ENCODE measurements at regions not wholly inside any gene's neighbourhood (a gene's known extent, or its start where the extent isn't known, plus 50 kb on each side); places are given as distances from the start of the nearest gene placed in this dataset.

DNA sequence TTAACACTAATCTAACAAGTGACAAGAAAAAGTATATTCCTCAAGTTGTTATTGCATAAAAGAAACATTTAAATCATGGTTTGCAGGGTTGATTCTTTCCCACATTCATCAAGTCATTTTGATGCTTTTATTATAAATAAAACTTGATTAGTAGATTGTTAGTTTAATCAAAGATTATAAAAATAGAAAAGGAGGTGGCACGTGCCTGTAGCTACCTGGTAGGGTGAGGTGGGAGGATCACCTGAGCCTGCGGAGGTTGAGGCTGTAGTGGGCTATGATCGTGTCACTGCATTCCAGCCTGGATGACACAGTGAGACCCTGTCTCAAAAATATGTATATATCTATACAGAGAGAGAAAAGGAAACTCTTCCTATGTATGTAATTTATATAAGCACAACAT lies 433.2 kb upstream of the RGS6 start:
- no peak overlapping the region for H3K18ac ChIP-seq (ENCODE audit: low read length)
- no peaks in the 10 kb centered on the region for H3K27me3 ChIP-seq (ENCODE audit: insufficient read depth, low read length)
- H3K4me3 ChIP-seq (ENCODE audit: low read depth, low read length), result no peak overlapping the region
- DNase-seq, result no peak
- H3K79me1 ChIP-seq (ENCODE audit: low read length), result no peaks in the 10 kb centered on the region
- H2AK5ac ChIP-seq (ENCODE audit: low read length), result no peak overlapping the region
- no peak overlapping the region for H2BK120ac ChIP-seq (ENCODE audit: insufficient read depth, low read length, poor library complexity)
- no peaks in the 10 kb centered on the region for H3K9me3 ChIP-seq (ENCODE audit: insufficient read depth, low read depth, low read length)
- H3K4me1 ChIP-seq (ENCODE audit: control insufficient read depth in 1 of 2, insufficient read depth in 2 of 2, low read length in 2 of 2), result no peaks in the 10 kb centered on the region
- no peak overlapping the region for H3K9ac ChIP-seq (ENCODE audit: low read length)
- no peak overlapping the region for H4K8ac ChIP-seq (ENCODE audit: low read depth, low read length)
- no peak overlapping the region for H2AFZ ChIP-seq (ENCODE audit: insufficient read depth, low read length, poor library complexity)
- no peak overlapping the region for H4K91ac ChIP-seq (ENCODE audit: low read depth, low read length)
- no peak overlapping the region for H3K4me2 ChIP-seq (ENCODE audit: low read length)
- no peak overlapping the region for H3K23ac ChIP-seq (ENCODE audit: low read length)
- H3K4ac ChIP-seq (ENCODE audit: low read depth, low read length), result no peak overlapping the region
- H2BK5ac ChIP-seq (ENCODE audit: low read depth, low read length, poor library complexity), result no peak overlapping the region
- H3K79me2 ChIP-seq (ENCODE audit: control insufficient read depth, insufficient read depth, low read length, poor library complexity), result peaks cover 2% of the 10 kb centered on the region
- H3K27ac ChIP-seq (ENCODE audit: low read depth, low read length), result no peak overlapping the region
- no CpG with 5 or more reads among the region's 3 CpGs for WGBS (ENCODE audit: extremely low coverage, insufficient coverage, insufficient read length)
- H4K12ac ChIP-seq (ENCODE audit: low read depth, low read length), result no peak overlapping the region
- no peak overlapping the region for H3K14ac ChIP-seq (ENCODE audit: low read length)
- no peak overlapping the region for H2BK12ac ChIP-seq (ENCODE audit: low read length)
- H3K36me3 ChIP-seq (ENCODE audit: control insufficient read depth in 1 of 2, insufficient read depth in 2 of 2, low read length in 2 of 2), result peaks cover 0 to 4% of the 10 kb centered on the region in 2 experiments

DNA sequence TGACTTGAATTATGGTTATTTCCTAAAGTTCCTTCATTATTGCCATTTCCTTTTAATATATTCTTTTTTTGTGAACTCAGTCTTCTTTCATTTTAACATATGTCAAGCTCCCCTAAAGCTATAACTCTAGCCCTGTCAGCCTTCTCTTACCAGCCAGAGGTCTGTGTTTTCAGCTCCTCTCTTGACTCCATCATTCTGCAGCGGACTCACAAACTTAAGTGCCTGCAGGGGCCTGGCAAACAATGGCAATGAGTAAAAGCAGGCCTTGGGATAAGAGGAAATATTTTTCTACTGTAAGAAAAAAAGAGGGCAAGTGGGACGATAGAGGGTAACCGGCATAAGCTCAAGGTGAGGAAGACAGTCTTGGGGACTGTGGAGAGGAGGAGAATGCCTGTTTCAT lies 424.5 kb upstream of the RGS6 start:
- Histone ChIP-seq H3K18ac (ENCODE audit: low read length) (no peak overlapping the region), H3K27me3 (ENCODE audit: insufficient read depth, low read length) (no peaks in the 10 kb centered on the region), H3K9me3 (ENCODE audit: insufficient read depth, low read depth, low read length) (no peaks in the 10 kb centered on the region), H2BK5ac (ENCODE audit: low read depth, low read length, poor library complexity) (no peak overlapping the region), H3K4me2 (ENCODE audit: low read length) (no peak overlapping the region), H3K27ac (ENCODE audit: low read depth, low read length) (peak overlapping the region; percentile 78), H2BK120ac (ENCODE audit: insufficient read depth, low read length, poor library complexity) (no peak overlapping the region), H3K14ac (ENCODE audit: low read length) (no peak overlapping the region), H3K79me2 (ENCODE audit: control insufficient read depth, insufficient read depth, low read length, poor library complexity) (no peaks in the 10 kb centered on the region), H3K9ac (ENCODE audit: low read length) (no peak overlapping the region), H4K8ac (ENCODE audit: low read depth, low read length) (no peak overlapping the region), H3K79me1 (ENCODE audit: low read length) (no peaks in the 10 kb centered on the region), H4K12ac (ENCODE audit: low read depth, low read length) (no peak overlapping the region), H3K4ac (ENCODE audit: low read depth, low read length) (no peak overlapping the region), H3K4me3 (ENCODE audit: low read depth, low read length) (no peak overlapping the region), H3K4me1 (ENCODE audit: control insufficient read depth in 1 of 2, insufficient read depth in 2 of 2, low read length in 2 of 2) (peaks cover 0 to 5% of the 10 kb centered on the region in 2 experiments), H2BK12ac (ENCODE audit: low read length) (no peak overlapping the region), H2AK5ac (ENCODE audit: low read length) (no peak overlapping the region), H3K36me3 (ENCODE audit: control insufficient read depth in 1 of 2, insufficient read depth in 2 of 2, low read length in 2 of 2) (no peaks in the 10 kb centered on the region), H3K23ac (ENCODE audit: low read length) (no peak overlapping the region), H4K91ac (ENCODE audit: low read depth, low read length) (no peak overlapping the region), H2AFZ (ENCODE audit: insufficient read depth, low read length, poor library complexity) (no peak overlapping the region)
- no peak for DNase-seq
- no CpG with 5 or more reads among the region's 3 CpGs for WGBS (ENCODE audit: extremely low coverage, insufficient coverage, insufficient read length)

DNA sequence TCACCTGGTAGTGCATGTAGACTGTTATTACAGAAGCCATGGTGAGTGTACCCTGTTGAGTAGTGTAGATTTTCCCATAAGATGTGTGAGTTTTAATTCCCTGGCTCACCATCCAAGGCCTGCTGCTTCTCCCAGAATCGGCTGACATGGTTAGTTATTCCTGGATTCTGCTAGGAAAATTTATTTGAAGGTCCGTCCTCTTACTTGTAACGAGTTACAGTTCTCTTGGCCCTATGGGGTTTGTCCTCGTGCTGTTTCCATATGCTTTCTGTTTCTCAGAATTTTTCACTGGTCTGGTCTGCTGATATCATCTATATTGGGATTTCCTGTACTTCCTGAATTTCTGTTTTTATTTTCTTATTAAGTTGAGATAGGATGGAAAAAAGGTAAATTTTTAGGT lies 423.3 kb upstream of the RGS6 start:
- WGBS (ENCODE audit: extremely low coverage, insufficient coverage, insufficient read length), result no CpG with 5 or more reads among the region's 4 CpGs
- no peak overlapping the region for H2BK12ac ChIP-seq (ENCODE audit: low read length)
- H3K79me2 ChIP-seq (ENCODE audit: control insufficient read depth, insufficient read depth, low read length, poor library complexity), result no peaks in the 10 kb centered on the region

DNA sequence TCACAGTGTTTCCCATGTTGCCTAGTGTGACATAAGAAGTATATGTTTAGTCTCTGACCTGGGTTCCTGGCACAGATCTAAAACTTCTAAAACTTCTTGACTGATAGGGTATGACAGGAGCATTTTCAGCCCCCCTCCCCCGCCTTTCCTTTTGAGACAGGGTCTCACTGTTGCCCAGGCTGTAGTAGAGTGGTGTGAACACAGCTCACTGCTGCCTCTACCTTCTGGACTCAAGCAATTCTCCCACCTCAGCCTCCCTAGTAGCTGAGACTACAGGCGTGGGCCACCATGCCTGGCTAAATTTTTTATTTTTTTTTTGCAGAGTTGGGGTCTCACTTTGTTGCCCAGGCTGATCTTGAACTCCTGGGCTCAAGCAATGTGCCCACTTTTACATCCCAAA lies 421.1 kb upstream of the RGS6 start:
- DNase-seq, result no peak
- Histone ChIP-seq H3K79me2 (ENCODE audit: control insufficient read depth, insufficient read depth, low read length, poor library complexity) (no peaks in the 10 kb centered on the region), H3K4ac (ENCODE audit: low read depth, low read length) (no peak overlapping the region), H4K8ac (ENCODE audit: low read depth, low read length) (peak overlapping the region; percentile 49), H4K91ac (ENCODE audit: low read depth, low read length) (no peak overlapping the region), H2BK12ac (ENCODE audit: low read length) (no peak overlapping the region), H3K18ac (ENCODE audit: low read length) (no peak overlapping the region), H3K9ac (ENCODE audit: low read length) (no peak overlapping the region), H3K23ac (ENCODE audit: low read length) (no peak overlapping the region), H2AFZ (ENCODE audit: insufficient read depth, low read length, poor library complexity) (no peak overlapping the region), H3K14ac (ENCODE audit: low read length) (no peak overlapping the region), H3K36me3 (ENCODE audit: control insufficient read depth in 1 of 2, insufficient read depth in 2 of 2, low read length in 2 of 2) (peaks cover 0 to 2% of the 10 kb centered on the region in 2 experiments), H2BK120ac (ENCODE audit: insufficient read depth, low read length, poor library complexity) (no peak overlapping the region), H3K4me2 (ENCODE audit: low read length) (no peak overlapping the region), H3K9me3 (ENCODE audit: insufficient read depth, low read depth, low read length) (no peaks in the 10 kb centered on the region), H3K4me3 (ENCODE audit: low read depth, low read length) (no peak overlapping the region), H4K12ac (ENCODE audit: low read depth, low read length) (no peak overlapping the region), H2AK5ac (ENCODE audit: low read length) (peak overlapping the region; percentile 40), H2BK5ac (ENCODE audit: low read depth, low read length, poor library complexity) (no peak overlapping the region), H3K27me3 (ENCODE audit: insufficient read depth, low read length) (no peaks in the 10 kb centered on the region), H3K4me1 (ENCODE audit: control insufficient read depth in 1 of 2, insufficient read depth in 2 of 2, low read length in 2 of 2) (peaks cover 0 to 6% of the 10 kb centered on the region in 2 experiments), H3K27ac (ENCODE audit: low read depth, low read length) (no peak overlapping the region), H3K79me1 (ENCODE audit: low read length) (no peaks in the 10 kb centered on the region)
- no CpG with 5 or more reads among the region's 2 CpGs for WGBS (ENCODE audit: extremely low coverage, insufficient coverage, insufficient read length)

More for the DNA sequence above, 423.3 kb upstream of the RGS6 start:
- H3K9me3 ChIP-seq (ENCODE audit: insufficient read depth, low read depth, low read length), result no peaks in the 10 kb centered on the region
- no peak overlapping the region for H3K14ac ChIP-seq (ENCODE audit: low read length)
- H3K23ac ChIP-seq (ENCODE audit: low read length), result no peak overlapping the region
- no peak overlapping the region for H2AFZ ChIP-seq (ENCODE audit: insufficient read depth, low read length, poor library complexity)
- no peaks in the 10 kb centered on the region for H3K27me3 ChIP-seq (ENCODE audit: insufficient read depth, low read length)
- no peak overlapping the region for H3K27ac ChIP-seq (ENCODE audit: low read depth, low read length)
- no peak overlapping the region for H3K4me2 ChIP-seq (ENCODE audit: low read length)
- H2AK5ac ChIP-seq (ENCODE audit: low read length), result no peak overlapping the region
- no peak overlapping the region for H4K8ac ChIP-seq (ENCODE audit: low read depth, low read length)
- H4K12ac ChIP-seq (ENCODE audit: low read depth, low read length), result no peak overlapping the region
- no peak for DNase-seq
- no peak overlapping the region for H3K18ac ChIP-seq (ENCODE audit: low read length)
- H2BK120ac ChIP-seq (ENCODE audit: insufficient read depth, low read length, poor library complexity), result no peak overlapping the region
- H3K9ac ChIP-seq (ENCODE audit: low read length), result no peak overlapping the region
- H3K79me1 ChIP-seq (ENCODE audit: low read length), result no peaks in the 10 kb centered on the region
- no peak overlapping the region for H3K4me3 ChIP-seq (ENCODE audit: low read depth, low read length)
- peaks cover 0 to 5% of the 10 kb centered on the region in 2 experiments for H3K4me1 ChIP-seq (ENCODE audit: control insufficient read depth in 1 of 2, insufficient read depth in 2 of 2, low read length in 2 of 2)
- peak overlapping the region; percentile 69 for H3K4ac ChIP-seq (ENCODE audit: low read depth, low read length)
- H4K91ac ChIP-seq (ENCODE audit: low read depth, low read length), result no peak overlapping the region
- H2BK5ac ChIP-seq (ENCODE audit: low read depth, low read length, poor library complexity), result peak overlapping the region; percentile 63
- H3K36me3 ChIP-seq (ENCODE audit: control insufficient read depth in 1 of 2, insufficient read depth in 2 of 2, low read length in 2 of 2), result peaks cover 0 to 2% of the 10 kb centered on the region in 2 experiments
